PFSK-1 (cell line): ENCODE measurements at regions not wholly inside any gene's neighbourhood (a gene's known extent, or its start where the extent isn't known, plus 50 kb on each side); places are given as distances from the start of the nearest gene placed in this dataset.

Source experiments
- FOXP2 ChIP-seq: optimal IDR thresholded peaks from 2 replicates; pipeline ENCODE3; 2011; ENCODE audit warnings: borderline replicate concordance, control low read depth, inconsistent platforms; ENCODE audit not compliant: insufficient read depth; ENCODE audit errors: extremely low read length, extremely low read depth
- POLR2AphosphoS5 ChIP-seq: IDR thresholded peaks from 2 replicates; pipeline ENCODE4 v1.6.1; 2012; ENCODE audit warnings: low read depth, mild to moderate bottlenecking, control low read depth, low read length, moderate library complexity
- SIN3A ChIP-seq: IDR thresholded peaks from 2 replicates; pipeline ENCODE4 v1.6.1; 2012; ENCODE audit warnings: mild to moderate bottlenecking, low read length, moderate library complexity, borderline replicate concordance; ENCODE audit not compliant: insufficient read depth
- TAF1 ChIP-seq: IDR thresholded peaks from 2 replicates; pipeline ENCODE4 v1.6.1; 2012; ENCODE audit warnings: low read length, control low read depth, borderline replicate concordance; ENCODE audit not compliant: insufficient read depth
- TF ChIP-seq, protein P1 (sequence below), 2 experiments: IDR thresholded peaks; 2 replicates each; pipeline versions ENCODE4 v1.6.1 to v1.8.0; 2011 to 2012; ENCODE audit warnings: low read depth in 2 of 2, low read length in 2 of 2, control low read depth in 1 of 2, inconsistent platforms in 1 of 2, mild to moderate bottlenecking in 1 of 2, moderate library complexity in 1 of 2; ENCODE audit not compliant: insufficient read depth in 1 of 2

DNA sequence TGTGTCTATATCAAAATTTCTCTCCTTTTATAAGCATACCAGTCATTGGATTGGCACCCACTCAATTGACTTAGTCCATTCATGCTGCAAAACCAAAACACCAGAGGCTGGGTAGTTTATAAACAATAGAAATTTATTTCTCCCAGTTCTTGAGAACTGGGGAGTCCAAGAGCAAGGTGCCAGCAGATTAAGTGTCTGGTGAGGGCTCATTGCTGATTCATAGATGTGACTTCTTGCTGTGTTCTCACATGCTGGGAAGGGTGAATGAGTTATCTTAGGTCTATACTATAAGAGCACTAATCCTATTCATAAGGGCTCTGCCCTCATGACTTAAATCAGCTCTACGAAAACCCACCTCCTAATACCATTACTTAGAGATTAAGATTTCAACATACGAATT is 501.4 kb downstream of the EPM2A start:
- TF ChIP-seq SIN3A (no peak), FOXP2 (no peak), POLR2AphosphoS5 (no peak), TAF1 (no peak)
- TF ChIP-seq, protein P1, sequence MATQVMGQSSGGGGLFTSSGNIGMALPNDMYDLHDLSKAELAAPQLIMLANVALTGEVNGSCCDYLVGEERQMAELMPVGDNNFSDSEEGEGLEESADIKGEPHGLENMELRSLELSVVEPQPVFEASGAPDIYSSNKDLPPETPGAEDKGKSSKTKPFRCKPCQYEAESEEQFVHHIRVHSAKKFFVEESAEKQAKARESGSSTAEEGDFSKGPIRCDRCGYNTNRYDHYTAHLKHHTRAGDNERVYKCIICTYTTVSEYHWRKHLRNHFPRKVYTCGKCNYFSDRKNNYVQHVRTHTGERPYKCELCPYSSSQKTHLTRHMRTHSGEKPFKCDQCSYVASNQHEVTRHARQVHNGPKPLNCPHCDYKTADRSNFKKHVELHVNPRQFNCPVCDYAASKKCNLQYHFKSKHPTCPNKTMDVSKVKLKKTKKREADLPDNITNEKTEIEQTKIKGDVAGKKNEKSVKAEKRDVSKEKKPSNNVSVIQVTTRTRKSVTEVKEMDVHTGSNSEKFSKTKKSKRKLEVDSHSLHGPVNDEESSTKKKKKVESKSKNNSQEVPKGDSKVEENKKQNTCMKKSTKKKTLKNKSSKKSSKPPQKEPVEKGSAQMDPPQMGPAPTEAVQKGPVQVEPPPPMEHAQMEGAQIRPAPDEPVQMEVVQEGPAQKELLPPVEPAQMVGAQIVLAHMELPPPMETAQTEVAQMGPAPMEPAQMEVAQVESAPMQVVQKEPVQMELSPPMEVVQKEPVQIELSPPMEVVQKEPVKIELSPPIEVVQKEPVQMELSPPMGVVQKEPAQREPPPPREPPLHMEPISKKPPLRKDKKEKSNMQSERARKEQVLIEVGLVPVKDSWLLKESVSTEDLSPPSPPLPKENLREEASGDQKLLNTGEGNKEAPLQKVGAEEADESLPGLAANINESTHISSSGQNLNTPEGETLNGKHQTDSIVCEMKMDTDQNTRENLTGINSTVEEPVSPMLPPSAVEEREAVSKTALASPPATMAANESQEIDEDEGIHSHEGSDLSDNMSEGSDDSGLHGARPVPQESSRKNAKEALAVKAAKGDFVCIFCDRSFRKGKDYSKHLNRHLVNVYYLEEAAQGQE (IDR thresholded peaks at IDR 0.05; ENCODE audit: insufficient read depth in 1 of 2, low read depth in 2 of 2, low read length in 2 of 2): no peak
